HCT116 (cell line): ENCODE measurements at regions not wholly inside any gene's neighbourhood (a gene's known extent, or its start where the extent isn't known, plus 50 kb on each side); places are given as distances from the start of the nearest gene placed in this dataset.

Experiments used
- ATAC-seq: fragments of 200-7000 bp; cut with Tn5 transposase; 2 replicates; pipeline ENCODE4 v1.9.1; 2020; ENCODE audit warnings: mild to moderate bottlenecking, moderate library complexity
- BruUV-seq: library from RNA; stranded (reverse); fragments of 400-500 nt; replicated peaks from 2 replicates; lab custom pipeline; 2021; lab: Mats Ljungman, UMichigan
- CTCF ChIA-PET: fragments of 300-600 bp; sonication (Branson Sonifier 250); formaldehyde crosslinking; loops from one replicate; lab custom pipeline; 2021; ENCODE audit warnings: antibody characterized with exemption; lab: Charles Lee
- POLR2A ChIA-PET: fragments of 300-600, 350-600 bp; sonication (Branson Sonifier 250); formaldehyde crosslinking; loops from one replicate; lab custom pipeline; 2021; ENCODE audit warnings: antibody characterized with exemption; lab: Charles Lee
- RAD21 ChIA-PET, 2 experiments: fragments of 300-600 bp; sonication (Branson Sonifier 250); formaldehyde crosslinking; loops; one replicate each; lab custom pipeline; 2023; ENCODE audit warnings: low total read pairs in 2 of 2; ENCODE audit not compliant: uncharacterized antibody in 2 of 2, unreplicated experiment in 2 of 2, low non-redundant PET in 1 of 2; lab: Charles Lee
- DNase-seq: peaks from one replicate; pipeline ENCODE4 v3.0.0-alpha.2; 2010; ENCODE audit warnings: low read depth, low spot score
- H2AFZ ChIP-seq: fragments of 200-600 bp; shearing (Covaris generic), sonication (generic); 2 replicates; pipeline ENCODE4 v1.6.1; 2017; ENCODE audit warnings: low read depth, mixed run types, mixed read lengths, antibody characterized with exemption, low read length; ENCODE audit not compliant: poor library complexity, severe bottlenecking
- H3K27ac ChIP-seq: 2 replicates; pipeline ENCODE4 v1.5.1; 2012; ENCODE audit warnings: low read depth, low read length
- H3K27me3 ChIP-seq: fragments of 200-600 bp; sonication (generic); 2 replicates; pipeline ENCODE4 v1.6.1; 2016; ENCODE audit warnings: mixed run types, low read length, mixed read lengths; ENCODE audit not compliant: insufficient read depth
- H3K36me3 ChIP-seq, 2 experiments: fragments of 200-500 bp in 1 of 2; fragments of 200-600 bp in 1 of 2; sonication (Bioruptor generic) in 1 of 2; sonication (generic) in 1 of 2; 2 replicates each; pipeline versions ENCODE4 v1.5.1 to v1.6.1; 2014 to 2016; ENCODE audit warnings: low read length in 2 of 2, inconsistent platforms in 1 of 2, mixed read lengths in 1 of 2, mixed run types in 1 of 2; ENCODE audit not compliant: insufficient read depth in 2 of 2, control insufficient read depth in 1 of 2
- H3K4me1 ChIP-seq, 2 experiments: fragments of 200-600 bp in 1 of 2; sonication (generic) in 1 of 2; 2 replicates each; pipeline versions ENCODE4 v1.5.1 to v1.6.1; 2012 to 2017; ENCODE audit warnings: low read length in 2 of 2, inconsistent platforms in 1 of 2, mild to moderate bottlenecking in 1 of 2, mixed read lengths in 1 of 2, mixed run types in 1 of 2, moderate library complexity in 1 of 2; ENCODE audit not compliant: insufficient read depth in 2 of 2, control insufficient read depth in 1 of 2
- H3K4me2 ChIP-seq: fragments of 200-600 bp; sonication (generic); 2 replicates; pipeline ENCODE4 v1.6.1; 2017; ENCODE audit warnings: mixed run types, low read length, mixed read lengths
- H3K4me3 ChIP-seq, 2 experiments: fragments of 200-600 bp in 1 of 2; sonication (generic) in 1 of 2; replicated peaks in 1 of 2; 2 replicates each; pipeline ENCODE4 v1.5.1; 2011 to 2016; ENCODE audit warnings: low read length in 2 of 2, control low read depth in 1 of 2, low read depth in 1 of 2, mild to moderate bottlenecking in 1 of 2, mixed read lengths in 1 of 2, mixed run types in 1 of 2
- H3K79me2 ChIP-seq: fragments of 200-600 bp; sonication (generic); 2 replicates; pipeline ENCODE4 v1.6.1; 2017; ENCODE audit warnings: mild to moderate bottlenecking, mixed run types, low read length, moderate library complexity, mixed read lengths; ENCODE audit not compliant: insufficient read depth
- H3K9ac ChIP-seq: fragments of 200-600 bp; sonication (generic); 2 replicates; pipeline ENCODE4 v1.6.1; 2016; ENCODE audit warnings: low read length, mixed read lengths
- H3K9me2 ChIP-seq: fragments of 200-600 bp; sonication (generic), shearing (Covaris generic); 2 replicates; pipeline ENCODE4 v1.6.1; 2017; ENCODE audit warnings: mixed run types, mild to moderate bottlenecking, moderate library complexity; ENCODE audit not compliant: insufficient read depth
- H3K9me3 ChIP-seq, 2 experiments: fragments of 200-500 bp in 1 of 2; fragments of 200-600 bp in 1 of 2; sonication (Bioruptor generic) in 1 of 2; sonication (generic) in 1 of 2; 2 replicates each; pipeline ENCODE4 v1.6.1; 2014 to 2017; ENCODE audit warnings: low read length in 2 of 2, mixed read lengths in 2 of 2, inconsistent platforms in 1 of 2, low read depth in 1 of 2, mild to moderate bottlenecking in 1 of 2, mixed run types in 1 of 2, moderate library complexity in 1 of 2; ENCODE audit not compliant: control insufficient read depth in 1 of 2, insufficient read depth in 1 of 2
- H4K20me1 ChIP-seq: fragments of 200-600 bp; sonication (generic), shearing (Covaris generic); 2 replicates; pipeline ENCODE4 v1.6.1; 2017; ENCODE audit warnings: mixed run types, mild to moderate bottlenecking, moderate library complexity; ENCODE audit not compliant: insufficient read depth
- ATF3 ChIP-seq: IDR thresholded peaks from 2 replicates; pipeline ENCODE4 v1.6.1; 2012
- CBX3 ChIP-seq: IDR thresholded peaks from 2 replicates; pipeline ENCODE4 v1.6.1; 2012; ENCODE audit warnings: low read depth
- CEBPB ChIP-seq: IDR thresholded peaks from 2 replicates; pipeline ENCODE4 v1.6.1; 2012; ENCODE audit warnings: low read depth
- CTCF ChIP-seq, 3 experiments: fragments of 200-600 bp in 1 of 3; sonication (generic) in 1 of 3; IDR thresholded peaks in 2 of 3; conservative IDR thresholded peaks in 1 of 3; 2 replicates each; pipeline ENCODE4 v1.5.1; 2012 to 2017; ENCODE audit warnings: low read depth in 2 of 3, low read length in 2 of 3, antibody characterized with exemption in 1 of 3, borderline replicate concordance in 1 of 3, control low read depth in 1 of 3, mild to moderate bottlenecking in 1 of 3, mixed read lengths in 1 of 3, mixed run types in 1 of 3, moderate library complexity in 1 of 3; ENCODE audit not compliant: insufficient read depth in 1 of 3
- EGR1 ChIP-seq: IDR thresholded peaks from 2 replicates; pipeline ENCODE4 v1.6.1; 2012; ENCODE audit warnings: low read depth
- ELF1 ChIP-seq: IDR thresholded peaks from 2 replicates; pipeline ENCODE4 v1.6.1; 2012; ENCODE audit warnings: low read depth, borderline replicate concordance
- EZH2 ChIP-seq: fragments of 200-600 bp; sonication (generic); IDR thresholded peaks from 2 replicates; pipeline ENCODE4 v1.6.1; 2017; ENCODE audit warnings: antibody characterized with exemption, mixed run types
- EZH2phosphoT487 ChIP-seq: fragments of 200-600 bp; IDR thresholded peaks from 2 replicates; pipeline ENCODE4 v1.6.1; 2018; ENCODE audit warnings: antibody characterized with exemption, borderline replicate concordance
- FOSL1 ChIP-seq: IDR thresholded peaks from 2 replicates; pipeline ENCODE4 v1.6.1; 2012; ENCODE audit warnings: low read depth
- JUND ChIP-seq: IDR thresholded peaks from 2 replicates; pipeline ENCODE4 v1.6.1; 2012
- MAX ChIP-seq: IDR thresholded peaks from 2 replicates; pipeline ENCODE4 v1.6.1; 2012
- POLR2A ChIP-seq: IDR thresholded peaks from 2 replicates; pipeline ENCODE4 v1.7.0; 2011; ENCODE audit warnings: borderline replicate concordance; ENCODE audit not compliant: insufficient read depth, insufficient read length; ENCODE audit errors: extremely low read depth
- POLR2AphosphoS5 ChIP-seq: IDR thresholded peaks from 2 replicates; pipeline ENCODE4 v1.6.1; 2011; ENCODE audit warnings: mild to moderate bottlenecking, low read depth, low read length, moderate library complexity
- RAD21 ChIP-seq: IDR thresholded peaks from 2 replicates; pipeline ENCODE4 v1.6.1; 2012; ENCODE audit warnings: low read depth, mild to moderate bottlenecking
- REST ChIP-seq: IDR thresholded peaks from 2 replicates; pipeline ENCODE4 v1.6.1; 2012; ENCODE audit warnings: low read depth
- TCF7L2 ChIP-seq: IDR thresholded peaks from 2 replicates; pipeline ENCODE4 v1.7.0; 2011; ENCODE audit warnings: borderline replicate concordance, inconsistent platforms; ENCODE audit not compliant: insufficient read depth, insufficient read length; ENCODE audit errors: extremely low read depth
- YY1 ChIP-seq: IDR thresholded peaks from 2 replicates; pipeline ENCODE4 v1.6.1; 2011; ENCODE audit warnings: low read length, low read depth, moderate library complexity, mild to moderate bottlenecking; ENCODE audit not compliant: insufficient replicate concordance; ENCODE audit errors: extremely low read depth
- ZFX ChIP-seq: fragments of 450-650 bp; IDR thresholded peaks from 2 replicates; pipeline ENCODE4 v1.6.1; 2017
- intact Hi-C: fragments of 100-400 bp; cut with micrococcal nuclease; formaldehyde crosslinking; loops from 2 replicates; pipeline ENCODE4 v1.10.0; 2022

- no peaks in the 10 kb centered on the region for H3K36me3 ChIP-seq
- H3K9me2 ChIP-seq: no peaks in the 10 kb centered on the region
- DNase-seq (no peak), ATAC-seq (no peak)
- peaks cover 16% of the 10 kb centered on the region; the same call in 1 of the 2 replicates for H3K27me3 ChIP-seq
- TF ChIP-seq POLR2AphosphoS5 (no peak), RAD21 (no peak), ATF3 (no peak), EZH2 (no peak), ZFX (no peak), CBX3 (no peak), YY1 (no peak), CEBPB (no peak), MAX (no peak), FOSL1 (no peak), EZH2phosphoT487 (no peak), CTCF (IDR thresholded peaks at IDR 0.05 in 2 of 3, conservative IDR thresholded peaks at IDR 0.05 in 1 of 3; ENCODE audit: borderline replicate concordance in 1 of 3, insufficient read depth in 1 of 3, low read depth in 2 of 3, low read length in 2 of 3) (no peak), JUND (no peak), EGR1 (no peak), REST (no peak), ELF1 (no peak), POLR2A (no peak), TCF7L2 (no peak)
- no peak overlapping the region for H3K27ac ChIP-seq
- no peaks in the 10 kb centered on the region for H3K9me3 ChIP-seq
- H4K20me1 ChIP-seq: no peaks in the 10 kb centered on the region
- H3K4me1 ChIP-seq: no peaks in the 10 kb centered on the region
- H3K4me3 ChIP-seq: no peak overlapping the region
- CTCF ChIA-PET: no interaction called here
- no peaks in the 10 kb centered on the region for H3K79me2 ChIP-seq
- RAD21 ChIA-PET: no interaction called here
- POLR2A ChIA-PET: no interaction called here
- H3K9ac ChIP-seq: no peak overlapping the region
- no peak overlapping the region for H2AFZ ChIP-seq
- H3K4me2 ChIP-seq: no peak overlapping the region
- no TSS peak for BruUV-seq
- intact Hi-C loops: no loop called here
These were observed 171.7 kb downstream of the ABHD5 start for GRCh38 chr3:43862470-43862869.
